H9 (cell line): ENCODE measurements at regions not wholly inside any gene's neighbourhood (a gene's known extent, or its start where the extent isn't known, plus 50 kb on each side); places are given as distances from the start of the nearest gene placed in this dataset.

Source experiments
- DNase-seq: peaks from one replicate; pipeline ENCODE4 v3.0.0-alpha.2; 2017
- H2AFZ ChIP-seq: one replicate; pipeline ENCODE4 v1.6.1; 2013; ENCODE audit warnings: mild to moderate bottlenecking, low read length, control low read depth, moderate library complexity
- H2AK5ac ChIP-seq: 2 replicates; pipeline ENCODE4 v1.6.1; 2013; ENCODE audit warnings: low read length, control low read depth, mixed read lengths; ENCODE audit not compliant: insufficient read length
- H2BK120ac ChIP-seq: one replicate; pipeline ENCODE4 v1.6.1; 2013; ENCODE audit warnings: low read depth, mild to moderate bottlenecking, low read length, control low read depth, inconsistent platforms; ENCODE audit not compliant: poor library complexity, severe bottlenecking
- H2BK12ac ChIP-seq: 2 replicates; pipeline ENCODE4 v1.6.1; 2013; ENCODE audit warnings: low read length, control low read depth, mixed read lengths, low read depth; ENCODE audit not compliant: insufficient read length
- H2BK15ac ChIP-seq: 2 replicates; pipeline ENCODE4 v1.6.1; 2013; ENCODE audit warnings: low read depth, low read length, control low read depth
- H2BK20ac ChIP-seq: one replicate; pipeline ENCODE4 v1.6.1; 2013; ENCODE audit warnings: low read depth, mild to moderate bottlenecking, low read length, control low read depth, inconsistent platforms; ENCODE audit not compliant: poor library complexity, severe bottlenecking
- H2BK5ac ChIP-seq: 2 replicates; pipeline ENCODE4 v1.6.1; 2013; ENCODE audit warnings: low read length, control low read depth, mixed read lengths; ENCODE audit not compliant: insufficient read length
- H3K14ac ChIP-seq: 2 replicates; pipeline ENCODE4 v1.6.1; 2013; ENCODE audit warnings: low read length, control low read depth; ENCODE audit not compliant: insufficient read depth
- H3K18ac ChIP-seq: 2 replicates; pipeline ENCODE4 v1.6.1; 2013; ENCODE audit warnings: low read depth, mild to moderate bottlenecking, mixed read lengths, low read length, control low read depth; ENCODE audit not compliant: insufficient read length
- H3K23ac ChIP-seq: 2 replicates; pipeline ENCODE4 v1.6.1; 2013; ENCODE audit warnings: low read length, control low read depth, mixed read lengths, low read depth; ENCODE audit not compliant: insufficient read length
- H3K23me2 ChIP-seq: 2 replicates; pipeline ENCODE4 v1.6.1; 2013; ENCODE audit warnings: low read depth, mild to moderate bottlenecking, mixed read lengths, low read length, control low read depth; ENCODE audit not compliant: insufficient read length, poor library complexity, severe bottlenecking
- H3K27ac ChIP-seq: 2 replicates; pipeline ENCODE4 v1.5.1; 2013; ENCODE audit warnings: low read length, control low read depth, mixed read lengths, low read depth; ENCODE audit not compliant: insufficient read length
- H3K27me3 ChIP-seq: 2 replicates; pipeline ENCODE4 v1.6.1; 2013; ENCODE audit warnings: low read length, control low read depth, inconsistent platforms; ENCODE audit not compliant: insufficient read depth
- H3K4ac ChIP-seq: 2 replicates; pipeline ENCODE4 v1.6.1; 2013; ENCODE audit warnings: low read depth, mild to moderate bottlenecking, control low read depth, inconsistent platforms, low read length, moderate library complexity
- H3K4me1 ChIP-seq: 2 replicates; pipeline ENCODE4 v1.6.1; 2013; ENCODE audit warnings: low read length, control low read depth, inconsistent platforms; ENCODE audit not compliant: insufficient read depth
- H3K4me2 ChIP-seq: 2 replicates; pipeline ENCODE4 v1.6.1; 2013; ENCODE audit warnings: low read length, control low read depth, mixed read lengths; ENCODE audit not compliant: insufficient read length, insufficient read depth
- H3K56ac ChIP-seq: 2 replicates; pipeline ENCODE4 v1.6.1; 2013; ENCODE audit warnings: low read depth, mild to moderate bottlenecking, mixed read lengths, low read length, control low read depth; ENCODE audit not compliant: insufficient read length
- H3K79me1 ChIP-seq: 2 replicates; pipeline ENCODE4 v1.6.1; 2013; ENCODE audit warnings: low read depth, mild to moderate bottlenecking, moderate library complexity, low read length, control low read depth, inconsistent platforms; ENCODE audit not compliant: insufficient read depth, poor library complexity, severe bottlenecking
- H3K79me2 ChIP-seq: 2 replicates; pipeline ENCODE4 v1.6.1; 2013; ENCODE audit warnings: low read length, control low read depth, inconsistent platforms; ENCODE audit not compliant: insufficient read depth
- H3K9ac ChIP-seq: 2 replicates; pipeline ENCODE4 v1.6.1; 2013; ENCODE audit warnings: low read length, control low read depth, mixed read lengths; ENCODE audit not compliant: insufficient read length; ENCODE audit errors: extremely low read depth
- H3K9me3 ChIP-seq: one replicate; pipeline ENCODE4 v1.6.1; 2013; ENCODE audit warnings: low read depth, low read length, inconsistent platforms; ENCODE audit not compliant: control insufficient read depth
- H3T11ph ChIP-seq: one replicate; pipeline ENCODE4 v1.6.1; 2013; ENCODE audit warnings: mild to moderate bottlenecking, low read length, control low read depth, inconsistent platforms
- H4K20me1 ChIP-seq: one replicate; pipeline ENCODE4 v1.6.1; 2013; ENCODE audit not compliant: control insufficient read depth, insufficient read length, insufficient read depth
- H4K5ac ChIP-seq: 2 replicates; pipeline ENCODE4 v1.6.1; 2013; ENCODE audit warnings: low read depth, mild to moderate bottlenecking, mixed read lengths, low read length, control low read depth; ENCODE audit not compliant: insufficient read length
- H4K8ac ChIP-seq: replicated peaks from 2 replicates; pipeline ENCODE4 v1.6.1; 2013; ENCODE audit warnings: low read length, control low read depth, mixed read lengths, low read depth; ENCODE audit not compliant: insufficient read length
- H4K91ac ChIP-seq: 2 replicates; pipeline ENCODE4 v1.6.1; 2013; ENCODE audit warnings: low read depth, mild to moderate bottlenecking, moderate library complexity, mixed read lengths, low read length, control low read depth; ENCODE audit not compliant: insufficient read length
- H3K27ac Mint-ChIP-seq, 3 experiments: 2 replicates in 2 of 3; 3 replicates in 1 of 3; pipeline ENCODE4 v1.8.0; 2020 to 2021; ENCODE audit warnings: mixed read lengths in 3 of 3, mild to moderate bottlenecking in 1 of 3, moderate library complexity in 1 of 3
- H3K27me3 Mint-ChIP-seq: 2 replicates; pipeline ENCODE4 v1.8.0; 2021; ENCODE audit warnings: low read depth, mild to moderate bottlenecking, moderate library complexity, mixed read lengths
- H3K36me3 Mint-ChIP-seq, 3 experiments: 2 replicates in 2 of 3; 3 replicates in 1 of 3; pipeline ENCODE4 v1.8.0; 2020 to 2021; ENCODE audit warnings: low read depth in 3 of 3, mixed read lengths in 3 of 3; ENCODE audit not compliant: insufficient read depth in 1 of 3
- H3K4me1 Mint-ChIP-seq, 2 experiments: 2 replicates each; pipeline ENCODE4 v1.8.0; 2020; ENCODE audit warnings: mixed read lengths in 2 of 2
- H3K4me3 Mint-ChIP-seq, 2 experiments: 2 replicates in 1 of 2; 3 replicates in 1 of 2; pipeline ENCODE4 v1.8.0; 2020 to 2021; ENCODE audit warnings: mild to moderate bottlenecking in 2 of 2, mixed read lengths in 2 of 2, moderate library complexity in 1 of 2
- H3K9me3 Mint-ChIP-seq, 2 experiments: 2 replicates in 1 of 2; 3 replicates in 1 of 2; pipeline ENCODE4 v1.8.0; 2020; ENCODE audit warnings: mild to moderate bottlenecking in 2 of 2, mixed read lengths in 2 of 2, moderate library complexity in 1 of 2
- CTCF ChIP-seq: fragments of 200-600 bp; sonication (generic); conservative IDR thresholded peaks from 3 replicates; pipeline ENCODE4 v1.8.0; 2021; ENCODE audit warnings: antibody characterized with exemption, mild to moderate bottlenecking
- WGBS: extraction: QIAGEN DNeasy Blood & Tissue Kit; methylation state at CpG from one replicate; pipeline ENCODE4 v1.1.7; 2013; ENCODE audit warnings: missing lambda C conversion rate, low lambda C conversion rate, mixed read lengths; ENCODE audit not compliant: insufficient read length; ENCODE audit errors: extremely low coverage; 5-methylcytosine and 5-hydroxymethylcytosine counted together

GRCh38 chr1:208821939-208822338 lies 577.8 kb upstream of the PLXNA2 start:
- Histone ChIP-seq H2BK120ac (no peak overlapping the region), H3T11ph (no peak overlapping the region), H3K9me3 (no peaks in the 10 kb centered on the region), H2BK15ac (no peak overlapping the region), H3K4me1 (no peaks in the 10 kb centered on the region), H3K27me3 (no peaks in the 10 kb centered on the region), H3K23me2 (no peaks in the 10 kb centered on the region), H2BK5ac (no peak overlapping the region), H4K20me1 (no peaks in the 10 kb centered on the region), H3K79me2 (no peaks in the 10 kb centered on the region), H2BK12ac (no peak overlapping the region), H4K5ac (no peak overlapping the region), H2BK20ac (no peak overlapping the region), H3K79me1 (no peaks in the 10 kb centered on the region), H4K91ac (no peak overlapping the region), H2AFZ (no peak overlapping the region), H3K4ac (no peak overlapping the region), H4K8ac (no peak overlapping the region), H3K27ac (no peak overlapping the region), H2AK5ac (no peak overlapping the region), H3K18ac (no peak overlapping the region), H3K4me2 (no peak overlapping the region), H3K23ac (no peak overlapping the region), H3K9ac (no peak overlapping the region), H3K14ac (no peak overlapping the region), H3K56ac (no peak overlapping the region)
- Mint-ChIP-seq H3K4me3 (no peak overlapping the region), H3K27ac (no peak overlapping the region), H3K9me3 (no peaks in the 10 kb centered on the region), H3K27me3 (peaks cover 2% of the 10 kb centered on the region; the same call in 1 of the 2 replicates), H3K36me3 (no peaks in the 10 kb centered on the region), H3K4me1 (no peaks in the 10 kb centered on the region)
- no peak for DNase-seq
- TF ChIP-seq CTCF = no peak
- no CpG with 5 or more reads among the region's 7 CpGs for WGBS
